NCI-H2227 (cell line): ENCODE measurements at regions not wholly inside any gene's neighbourhood (a gene's known extent, or its start where the extent isn't known, plus 50 kb on each side); places are given as distances from the start of the nearest gene placed in this dataset.

Source experiments
- DNase-seq: peaks from one replicate; lab custom pipeline; 2025; ENCODE audit not compliant: unreplicated experiment; lab: John Stamatoyannopoulos, UW

GRCh38 chr7:25391961-25392587, 163.8 kb upstream of the NPVF start:
- peak; percentile 14 for DNase-seq

GRCh38 chr7:25392588-25393338, 164.5 kb upstream of the NPVF start:
- peak; percentile 18 for DNase-seq

GRCh38 chr7:25395976-25396375, 167.7 kb upstream of the NPVF start:
- DNase-seq, result no peak

GRCh38 chr7:25396668-25397067, 168.4 kb upstream of the NPVF start:
- no peak for DNase-seq

- DNase-seq, result no peak
Measured at GRCh38 chr7:25398418-25398817, 170.1 kb upstream of the NPVF start.

GRCh38 chr7:25399000-25399750, 170.9 kb upstream of the NPVF start:
- DNase-seq, result peak; percentile 62

GRCh38 chr7:25402532-25402931, 174.2 kb upstream of the NPVF start:
- no peak for DNase-seq

GRCh38 chr7:25405736-25406135, 177.4 kb upstream of the NPVF start:
- no peak for DNase-seq

GRCh38 chr7:25407053-25407452, 178.8 kb upstream of the NPVF start:
- no peak for DNase-seq

- peak; percentile 93 for DNase-seq
Measured at GRCh38 chr7:25408012-25408687, 179.9 kb upstream of the NPVF start.

- peak; percentile 17 for DNase-seq
Measured at GRCh38 chr7:25408876-25409275, 180.6 kb upstream of the NPVF start.

- DNase-seq, result no peak
Measured at GRCh38 chr7:25409897-25410636, 181.8 kb upstream of the NPVF start.

GRCh38 chr7:25420771-25421170, 192.5 kb upstream of the NPVF start:
- DNase-seq, result no peak

GRCh38 chr7:25424113-25424512, 195.8 kb upstream of the NPVF start:
- DNase-seq, result no peak

- DNase-seq, result no peak
Measured at GRCh38 chr7:25424855-25425254, 196.6 kb upstream of the NPVF start.

- no peak for DNase-seq
Measured at GRCh38 chr7:25427721-25428120, 199.4 kb upstream of the NPVF start.

- no peak for DNase-seq
Measured at GRCh38 chr7:25429731-25430130, 201.4 kb upstream of the NPVF start.

GRCh38 chr7:25430200-25430931, 202.1 kb upstream of the NPVF start:
- DNase-seq, result no peak

GRCh38 chr7:25431956-25432450, 203.7 kb upstream of the NPVF start:
- no peak for DNase-seq

- no peak for DNase-seq
Measured at GRCh38 chr7:25432807-25433206, 204.5 kb upstream of the NPVF start.
